ENCODE measurements at regions not wholly inside any gene's neighbourhood (a gene's known extent, or its start where the extent isn't known, plus 50 kb on each side); places are given as distances from the start of the nearest gene placed in this dataset.
A peak's percentile ranks its signal among the peaks of the same experiment; 100 is the strongest.

DNA sequence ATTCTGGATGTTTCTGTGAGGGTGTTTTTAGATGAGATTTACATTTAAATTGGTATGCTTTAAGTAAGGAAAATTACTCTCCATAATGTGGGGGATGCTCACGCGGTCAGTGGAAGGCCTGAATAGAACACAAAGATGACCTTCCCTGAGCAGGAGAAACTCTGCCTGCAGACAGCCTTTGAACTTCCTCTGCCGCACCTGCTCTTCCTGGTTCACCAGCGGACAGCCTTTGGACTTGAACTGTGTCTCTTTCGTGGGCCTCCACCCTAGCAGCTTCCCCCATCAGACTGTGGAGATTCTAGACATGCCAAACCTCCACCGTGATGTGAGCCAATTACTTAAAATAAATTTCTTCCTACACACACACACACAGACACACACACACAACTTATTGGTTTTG lies 210.7 kb downstream of the EFCAB11 start:
- H3K36me3 ChIP-seq = no peaks in the 10 kb centered on the region
- TF ChIP-seq, protein P1, sequence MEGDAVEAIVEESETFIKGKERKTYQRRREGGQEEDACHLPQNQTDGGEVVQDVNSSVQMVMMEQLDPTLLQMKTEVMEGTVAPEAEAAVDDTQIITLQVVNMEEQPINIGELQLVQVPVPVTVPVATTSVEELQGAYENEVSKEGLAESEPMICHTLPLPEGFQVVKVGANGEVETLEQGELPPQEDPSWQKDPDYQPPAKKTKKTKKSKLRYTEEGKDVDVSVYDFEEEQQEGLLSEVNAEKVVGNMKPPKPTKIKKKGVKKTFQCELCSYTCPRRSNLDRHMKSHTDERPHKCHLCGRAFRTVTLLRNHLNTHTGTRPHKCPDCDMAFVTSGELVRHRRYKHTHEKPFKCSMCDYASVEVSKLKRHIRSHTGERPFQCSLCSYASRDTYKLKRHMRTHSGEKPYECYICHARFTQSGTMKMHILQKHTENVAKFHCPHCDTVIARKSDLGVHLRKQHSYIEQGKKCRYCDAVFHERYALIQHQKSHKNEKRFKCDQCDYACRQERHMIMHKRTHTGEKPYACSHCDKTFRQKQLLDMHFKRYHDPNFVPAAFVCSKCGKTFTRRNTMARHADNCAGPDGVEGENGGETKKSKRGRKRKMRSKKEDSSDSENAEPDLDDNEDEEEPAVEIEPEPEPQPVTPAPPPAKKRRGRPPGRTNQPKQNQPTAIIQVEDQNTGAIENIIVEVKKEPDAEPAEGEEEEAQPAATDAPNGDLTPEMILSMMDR (IDR thresholded peaks at IDR 0.05) = no peak
- no peaks in the 10 kb centered on the region for H3K9me3 ChIP-seq
- no peak overlapping the region for H3K4me3 ChIP-seq (ENCODE audit: low read depth in 1 of 2, low read length in 1 of 2)
- peaks cover 17 to 22% of the 10 kb centered on the region in 2 experiments for H3K4me1 ChIP-seq (ENCODE audit: control insufficient read depth in 1 of 2, insufficient read depth in 1 of 2, low read depth in 1 of 2, low read length in 1 of 2)
- H3K27me3 ChIP-seq = no peaks in the 10 kb centered on the region
- peak overlapping the region; percentile 88 for H3K27ac ChIP-seq

DNA sequence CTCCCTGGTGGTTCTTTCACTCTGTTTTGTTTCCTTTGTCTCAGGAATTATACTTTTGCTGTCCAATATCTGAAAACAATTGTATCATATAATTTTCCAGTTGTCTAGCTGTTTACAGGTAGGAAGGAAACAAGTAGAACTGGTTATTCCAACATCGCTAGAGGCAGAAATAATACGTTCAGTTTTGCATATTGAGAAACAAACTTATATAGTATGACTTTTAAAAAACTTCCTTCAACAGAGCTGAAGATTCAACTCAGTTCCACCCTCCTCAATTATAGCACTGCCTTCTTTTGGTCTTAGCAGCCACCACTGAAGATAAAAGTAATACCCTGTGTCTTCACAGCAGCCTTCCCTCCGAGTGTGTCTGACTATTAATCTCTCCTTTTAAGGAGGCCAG lies 214.3 kb downstream of the EFCAB11 start:
- Histone ChIP-seq H3K27ac (no peak overlapping the region), H3K4me1 (ENCODE audit: control insufficient read depth in 1 of 2, insufficient read depth in 1 of 2, low read depth in 1 of 2, low read length in 1 of 2) (peaks cover 27 to 32% of the 10 kb centered on the region in 2 experiments), H3K27me3 (no peaks in the 10 kb centered on the region), H3K4me3 (ENCODE audit: low read depth in 1 of 2, low read length in 1 of 2) (no peak overlapping the region), H3K36me3 (no peaks in the 10 kb centered on the region), H3K9me3 (no peaks in the 10 kb centered on the region)
- TF ChIP-seq, protein P1 (IDR thresholded peaks at IDR 0.05) = no peak

DNA sequence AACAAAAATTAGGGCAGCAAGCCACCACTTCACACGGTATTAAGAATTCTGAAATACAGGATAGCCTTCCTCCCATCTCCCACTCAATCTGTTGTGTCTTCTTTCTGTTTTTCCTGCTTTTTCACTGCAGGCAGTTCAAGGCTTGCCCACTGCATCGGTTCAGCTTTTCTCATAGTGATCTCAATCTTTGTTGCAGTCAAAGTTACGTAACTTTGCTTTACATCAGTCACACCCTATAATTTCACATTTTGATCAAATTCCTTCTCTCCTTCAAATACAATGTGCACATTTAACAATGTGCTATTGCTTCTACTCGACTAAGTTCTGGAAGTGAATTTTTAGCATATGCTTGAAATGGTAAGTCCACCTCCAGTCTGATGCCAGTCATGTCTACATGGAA lies 217.6 kb downstream of the EFCAB11 start:
- H3K9me3 ChIP-seq = no peaks in the 10 kb centered on the region
- peaks cover 13 to 14% of the 10 kb centered on the region in 2 experiments for H3K4me1 ChIP-seq (ENCODE audit: control insufficient read depth in 1 of 2, insufficient read depth in 1 of 2, low read depth in 1 of 2, low read length in 1 of 2)
- TF ChIP-seq, protein P1 (IDR thresholded peaks at IDR 0.05) = no peak
- H3K27me3 ChIP-seq = no peaks in the 10 kb centered on the region
- H3K36me3 ChIP-seq = no peaks in the 10 kb centered on the region
- H3K27ac ChIP-seq = no peak overlapping the region
- no peak overlapping the region for H3K4me3 ChIP-seq (ENCODE audit: low read depth in 1 of 2, low read length in 1 of 2)

DNA sequence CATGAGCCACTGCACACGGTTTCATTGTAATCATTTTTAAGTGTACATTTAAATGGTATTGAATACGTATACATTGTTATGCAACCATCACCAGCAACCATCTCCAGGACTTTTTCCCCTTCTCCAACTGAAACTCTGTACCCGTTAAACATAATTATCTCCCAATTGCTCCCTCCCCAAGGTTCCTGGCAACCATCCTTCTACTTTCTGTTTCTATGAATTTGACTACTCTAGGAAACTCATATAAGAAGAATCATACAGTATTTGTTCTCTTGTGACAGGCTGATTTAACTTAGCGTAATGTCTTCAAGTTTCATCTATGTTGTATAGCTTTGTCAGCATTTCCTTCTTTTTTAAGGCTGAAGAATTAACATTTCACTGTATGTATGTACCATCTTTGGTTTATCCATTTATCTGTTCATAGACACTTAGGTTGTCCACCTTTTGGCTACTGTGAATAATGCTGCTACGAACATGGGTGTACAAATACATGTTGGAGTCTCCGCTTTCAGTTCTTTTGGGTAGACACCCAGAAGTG lies 223.1 kb downstream of the EFCAB11 start:
- peaks cover 38% of the 10 kb centered on the region in 2 experiments for H3K4me1 ChIP-seq (ENCODE audit: control insufficient read depth in 1 of 2, insufficient read depth in 1 of 2, low read depth in 1 of 2, low read length in 1 of 2)
- no peaks in the 10 kb centered on the region for H3K9me3 ChIP-seq
- H3K27me3 ChIP-seq = no peaks in the 10 kb centered on the region
- H3K27ac ChIP-seq = peak overlapping the region; percentile 83
- no peaks in the 10 kb centered on the region for H3K36me3 ChIP-seq
- TF ChIP-seq, protein P1 (IDR thresholded peaks at IDR 0.05) = no peak
- peak overlapping the region; percentile 25 to 33 for H3K4me3 ChIP-seq (ENCODE audit: low read depth in 1 of 2, low read length in 1 of 2)

DNA sequence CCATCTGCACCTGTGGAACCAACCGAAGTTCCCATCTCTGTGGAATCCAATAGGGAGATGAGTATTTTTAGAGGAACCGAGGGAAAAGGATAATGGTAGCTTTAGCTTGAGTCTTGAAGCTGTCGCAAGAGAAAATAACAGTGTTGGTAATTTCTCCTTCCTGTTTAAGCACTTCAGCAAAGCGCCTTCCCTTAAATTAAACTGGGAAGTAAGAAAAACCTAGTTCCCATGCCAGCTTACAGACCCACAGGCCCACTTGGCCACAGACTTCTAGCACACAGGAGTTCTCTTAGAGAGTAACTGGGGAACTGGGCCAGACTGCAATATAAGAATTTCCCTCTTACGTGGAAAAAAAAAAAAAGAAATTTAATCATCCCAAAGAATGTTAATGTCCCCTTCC lies 223.8 kb downstream of the EFCAB11 start:
- no peaks in the 10 kb centered on the region for H3K9me3 ChIP-seq
- peak overlapping the region; percentile 83 for H3K27ac ChIP-seq
- H3K4me3 ChIP-seq (ENCODE audit: low read depth in 1 of 2, low read length in 1 of 2) = peak overlapping the region; percentile 25 to 33
- H3K27me3 ChIP-seq = no peaks in the 10 kb centered on the region
- TF ChIP-seq, protein P1 (IDR thresholded peaks at IDR 0.05) = no peak
- no peaks in the 10 kb centered on the region for H3K36me3 ChIP-seq
- H3K4me1 ChIP-seq (ENCODE audit: control insufficient read depth in 1 of 2, insufficient read depth in 1 of 2, low read depth in 1 of 2, low read length in 1 of 2) = peaks cover 33% of the 10 kb centered on the region in 2 experiments

Data from neutrophil (primary cell).